Thyroid gland (tissue), 4 donors: ENCODE measurements at regions not wholly inside any gene's neighbourhood (a gene's known extent, or its start where the extent isn't known, plus 50 kb on each side); places are given as distances from the start of the nearest gene placed in this dataset.

Experiments
- DNase-seq, 2 donors: peaks; one replicate each; pipeline ENCODE4 v3.0.0-alpha.2; 2019
- H3K27ac ChIP-seq, 3 donors: fragments of 200-600 bp; sonication (generic); 1 replicate in 2 of 3; 2 replicates in 1 of 3; pipeline ENCODE4 v1.5.1; 2016 to 2019; ENCODE audit warnings: mild to moderate bottlenecking in 1 of 3, moderate library complexity in 1 of 3
- H3K27me3 ChIP-seq: fragments of 200-600 bp; sonication (generic); one replicate; pipeline ENCODE4 v1.5.1; 2019
- H3K36me3 ChIP-seq, 2 donors: fragments of 200-600 bp; sonication (generic); one replicate each; pipeline ENCODE4 v1.5.1; 2016 to 2019
- H3K4me1 ChIP-seq, 2 donors: fragments of 200-600 bp; sonication (generic); one replicate each; pipeline ENCODE4 v1.5.1; 2017 to 2019
- H3K4me3 ChIP-seq, 3 donors: fragments of 200-600 bp; sonication (generic); replicated peaks in 1 of 3; 1 replicate in 2 of 3; 2 replicates in 1 of 3; pipeline ENCODE4 v1.5.1; 2016; ENCODE audit warnings: mild to moderate bottlenecking in 1 of 3
- H3K9me3 ChIP-seq: fragments of 200-600 bp; sonication (generic); one replicate; pipeline ENCODE4 v1.5.1; 2017
- POLR2A ChIP-seq, 2 donors: fragments of 450-650 bp; IDR thresholded peaks; one replicate each; pipeline ENCODE4 v1.6.1; 2017; ENCODE audit warnings: antibody characterized with exemption in 2 of 2, mild to moderate bottlenecking in 2 of 2, moderate library complexity in 1 of 2
- WGBS, 2 donors: methylation state at CpG; one replicate each; pipeline ENCODE4 v1.1.5; 2017; 5-methylcytosine and 5-hydroxymethylcytosine counted together
- intact Hi-C: fragments of 100-400 bp; cut with DNase I; formaldehyde crosslinking; loops from one replicate; pipeline ENCODE4 v1.15.1; 2023
- TF ChIP-seq, protein P1 (sequence below), 6 experiments: fragments of 200-600 bp in 3 of 6; fragments of 450-650 bp in 3 of 6; sonication (generic) in 3 of 6; IDR thresholded peaks; one replicate each; pipeline ENCODE4 v1.5.1; 2016 to 2019; ENCODE audit warnings: antibody characterized with exemption in 6 of 6, mild to moderate bottlenecking in 2 of 6, inconsistent platforms in 1 of 6, moderate library complexity in 1 of 6

- Histone ChIP-seq H3K27me3 (no peaks in the 10 kb centered on the region), H3K27ac (no peak overlapping the region), H3K4me3 (no peak overlapping the region), H3K9me3 (no peaks in the 10 kb centered on the region), H3K4me1 (peaks cover 0 to 3% of the 10 kb centered on the region in 2 donors), H3K36me3 (no peaks in the 10 kb centered on the region)
- 90% methylated on average over 7 of the region's 7 CpGs for WGBS, 2 donors
- DNase-seq: no peak
- intact Hi-C loops: no loop called here
- no peak for TF ChIP-seq POLR2A (IDR thresholded peaks at IDR 0.05)
- TF ChIP-seq, protein P1, sequence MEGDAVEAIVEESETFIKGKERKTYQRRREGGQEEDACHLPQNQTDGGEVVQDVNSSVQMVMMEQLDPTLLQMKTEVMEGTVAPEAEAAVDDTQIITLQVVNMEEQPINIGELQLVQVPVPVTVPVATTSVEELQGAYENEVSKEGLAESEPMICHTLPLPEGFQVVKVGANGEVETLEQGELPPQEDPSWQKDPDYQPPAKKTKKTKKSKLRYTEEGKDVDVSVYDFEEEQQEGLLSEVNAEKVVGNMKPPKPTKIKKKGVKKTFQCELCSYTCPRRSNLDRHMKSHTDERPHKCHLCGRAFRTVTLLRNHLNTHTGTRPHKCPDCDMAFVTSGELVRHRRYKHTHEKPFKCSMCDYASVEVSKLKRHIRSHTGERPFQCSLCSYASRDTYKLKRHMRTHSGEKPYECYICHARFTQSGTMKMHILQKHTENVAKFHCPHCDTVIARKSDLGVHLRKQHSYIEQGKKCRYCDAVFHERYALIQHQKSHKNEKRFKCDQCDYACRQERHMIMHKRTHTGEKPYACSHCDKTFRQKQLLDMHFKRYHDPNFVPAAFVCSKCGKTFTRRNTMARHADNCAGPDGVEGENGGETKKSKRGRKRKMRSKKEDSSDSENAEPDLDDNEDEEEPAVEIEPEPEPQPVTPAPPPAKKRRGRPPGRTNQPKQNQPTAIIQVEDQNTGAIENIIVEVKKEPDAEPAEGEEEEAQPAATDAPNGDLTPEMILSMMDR (IDR thresholded peaks at IDR 0.05): no peak
These were observed 211.1 kb upstream of the LRFN2 start for GRCh38 chr6:40798069-40798770.

- Histone ChIP-seq H3K36me3 (no peaks in the 10 kb centered on the region), H3K27ac (no peak overlapping the region), H3K27me3 (no peaks in the 10 kb centered on the region), H3K4me1 (peaks cover 0 to 3% of the 10 kb centered on the region in 2 donors), H3K4me3 (no peak overlapping the region), H3K9me3 (no peaks in the 10 kb centered on the region)
- TF ChIP-seq, protein P1 (IDR thresholded peaks at IDR 0.05): no peak
- TF ChIP-seq POLR2A (IDR thresholded peaks at IDR 0.05): no peak
- 40 to 51% methylated on average over 10 to 13 of the region's 14 CpGs for WGBS, 2 donors
- peak; percentile 53 to 71 for DNase-seq
- intact Hi-C loops: no loop called here
These were observed 209.4 kb upstream of the LRFN2 start for GRCh38 chr6:40796260-40797221.

- no peak overlapping the region for H3K27ac ChIP-seq
- WGBS, 2 donors: 20 to 21% methylated on average over 2 of the region's 2 CpGs
- DNase-seq: peak; percentile 9 to 11
- no peaks in the 10 kb centered on the region for H3K27me3 ChIP-seq
- intact Hi-C loops: no loop called here
- H3K9me3 ChIP-seq: no peaks in the 10 kb centered on the region
- no peaks in the 10 kb centered on the region for H3K36me3 ChIP-seq
- H3K4me1 ChIP-seq: peaks cover 0 to 3% of the 10 kb centered on the region in 2 donors
- TF ChIP-seq, protein P1 (IDR thresholded peaks at IDR 0.05): no peak
- no peak for TF ChIP-seq POLR2A (IDR thresholded peaks at IDR 0.05)
- H3K4me3 ChIP-seq: no peak overlapping the region
These were observed 207.4 kb upstream of the LRFN2 start for GRCh38 chr6:40794586-40794985.

- Histone ChIP-seq H3K4me1 (peaks cover 0 to 7% of the 10 kb centered on the region in 2 donors), H3K9me3 (no peaks in the 10 kb centered on the region), H3K27ac (no peak overlapping the region), H3K4me3 (no peak overlapping the region), H3K27me3 (no peaks in the 10 kb centered on the region), H3K36me3 (no peaks in the 10 kb centered on the region)
- no peak for TF ChIP-seq POLR2A (IDR thresholded peaks at IDR 0.05)
- TF ChIP-seq, protein P1 (IDR thresholded peaks at IDR 0.05): no peak
- DNase-seq: no peak
- intact Hi-C loops: no loop called here
- WGBS, 2 donors: 94 to 100% methylated on average over 2 of the region's 2 CpGs
These were observed 205.0 kb upstream of the LRFN2 start for GRCh38 chr6:40792183-40792582.

DNA sequence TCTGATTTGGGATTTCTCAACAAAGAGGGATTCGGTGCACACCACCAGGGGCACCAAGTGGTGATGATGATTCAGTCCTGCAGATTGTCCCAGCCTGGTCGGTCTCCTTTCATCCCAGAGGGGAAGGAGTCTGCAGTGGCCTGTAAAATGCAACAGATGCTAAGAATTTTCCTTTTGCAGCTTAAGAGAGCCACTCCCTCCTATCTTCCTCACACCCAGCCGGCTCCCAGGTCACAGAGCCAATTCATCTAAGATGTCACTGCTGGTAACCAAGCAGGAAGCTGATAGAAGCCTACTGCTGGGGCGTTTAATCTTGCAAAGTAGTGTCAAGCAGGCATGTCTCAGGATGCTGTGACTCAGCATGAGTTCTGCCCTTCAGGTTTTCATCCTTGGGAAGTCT is 203.8 kb upstream of the LRFN2 start:
- Histone ChIP-seq H3K4me3 (no peak overlapping the region), H3K4me1 (peaks cover 0 to 4% of the 10 kb centered on the region in 2 donors), H3K27me3 (no peaks in the 10 kb centered on the region), H3K27ac (no peak overlapping the region), H3K36me3 (no peaks in the 10 kb centered on the region), H3K9me3 (no peaks in the 10 kb centered on the region)
- TF ChIP-seq, protein P1 (IDR thresholded peaks at IDR 0.05): no peak
- no peak for TF ChIP-seq POLR2A (IDR thresholded peaks at IDR 0.05)
- DNase-seq: no peak
- intact Hi-C loops: no loop called here
- WGBS, 2 donors: 65 to 67% methylated on average over 4 of the region's 4 CpGs
